ENCODE measurements at regions not wholly inside any gene's neighbourhood (a gene's known extent, or its start where the extent isn't known, plus 50 kb on each side); places are given as distances from the start of the nearest gene placed in this dataset.
"Not testable (repeated sequence)": the region's sequence is repeated elsewhere in the genome, so short reads cannot be mapped to it uniquely, and the experiment has no call there.

DNA sequence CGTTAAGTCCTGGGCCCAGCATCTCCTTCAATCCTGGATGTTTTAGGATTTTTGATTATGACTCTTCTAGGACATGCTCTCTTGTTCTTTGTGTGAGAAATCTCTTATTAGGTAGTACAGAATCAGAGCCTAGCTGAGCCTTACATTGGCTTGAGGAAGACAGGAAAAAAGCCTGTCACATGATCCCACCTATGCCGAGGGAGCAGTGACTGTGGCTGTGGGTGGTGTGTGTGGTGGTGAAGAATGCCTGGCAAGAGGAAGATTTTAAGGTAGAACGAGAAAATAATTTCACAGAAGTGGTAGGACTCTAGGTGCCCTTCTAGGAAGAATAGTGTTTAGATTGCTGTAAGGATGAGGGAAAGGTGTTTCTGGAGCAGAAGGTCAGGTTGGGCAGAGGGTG is 449.5 kb upstream of the PROX1 start:
- no peak for ATAC-seq
- TF ChIP-seq, protein P1, sequence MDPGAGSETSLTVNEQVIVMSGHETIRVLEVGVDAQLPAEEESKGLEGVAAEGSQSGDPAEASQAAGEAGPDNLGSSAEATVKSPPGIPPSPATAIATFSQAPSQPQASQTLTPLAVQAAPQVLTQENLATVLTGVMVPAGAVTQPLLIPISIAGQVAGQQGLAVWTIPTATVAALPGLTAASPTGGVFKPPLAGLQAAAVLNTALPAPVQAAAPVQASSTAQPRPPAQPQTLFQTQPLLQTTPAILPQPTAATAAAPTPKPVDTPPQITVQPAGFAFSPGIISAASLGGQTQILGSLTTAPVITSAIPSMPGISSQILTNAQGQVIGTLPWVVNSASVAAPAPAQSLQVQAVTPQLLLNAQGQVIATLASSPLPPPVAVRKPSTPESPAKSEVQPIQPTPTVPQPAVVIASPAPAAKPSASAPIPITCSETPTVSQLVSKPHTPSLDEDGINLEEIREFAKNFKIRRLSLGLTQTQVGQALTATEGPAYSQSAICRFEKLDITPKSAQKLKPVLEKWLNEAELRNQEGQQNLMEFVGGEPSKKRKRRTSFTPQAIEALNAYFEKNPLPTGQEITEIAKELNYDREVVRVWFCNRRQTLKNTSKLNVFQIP (CRISPR knock-in tag; IDR thresholded peaks at IDR 0.05; ENCODE audit: borderline replicate concordance, low read depth): no peak
- TF ChIP-seq, protein P2, sequence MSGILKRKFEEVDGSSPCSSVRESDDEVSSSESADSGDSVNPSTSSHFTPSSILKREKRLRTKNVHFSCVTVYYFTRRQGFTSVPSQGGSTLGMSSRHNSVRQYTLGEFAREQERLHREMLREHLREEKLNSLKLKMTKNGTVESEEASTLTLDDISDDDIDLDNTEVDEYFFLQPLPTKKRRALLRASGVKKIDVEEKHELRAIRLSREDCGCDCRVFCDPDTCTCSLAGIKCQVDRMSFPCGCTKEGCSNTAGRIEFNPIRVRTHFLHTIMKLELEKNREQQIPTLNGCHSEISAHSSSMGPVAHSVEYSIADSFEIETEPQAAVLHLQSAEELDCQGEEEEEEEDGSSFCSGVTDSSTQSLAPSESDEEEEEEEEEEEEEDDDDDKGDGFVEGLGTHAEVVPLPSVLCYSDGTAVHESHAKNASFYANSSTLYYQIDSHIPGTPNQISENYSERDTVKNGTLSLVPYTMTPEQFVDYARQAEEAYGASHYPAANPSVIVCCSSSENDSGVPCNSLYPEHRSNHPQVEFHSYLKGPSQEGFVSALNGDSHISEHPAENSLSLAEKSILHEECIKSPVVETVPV (CRISPR knock-in tag; IDR thresholded peaks at IDR 0.05): no peak
- no peak for TF ChIP-seq ZFP3 (CRISPR knock-in tag; IDR thresholded peaks at IDR 0.05)
- no peak for TF ChIP-seq ISL1 (CRISPR knock-in tag; IDR thresholded peaks at IDR 0.05)
- no peak for TF ChIP-seq SNAI2 (CRISPR knock-in tag; IDR thresholded peaks at IDR 0.05)
- no peak for TF ChIP-seq ZNF70 (CRISPR knock-in tag; IDR thresholded peaks at IDR 0.05)
- TF ChIP-seq, protein P3, sequence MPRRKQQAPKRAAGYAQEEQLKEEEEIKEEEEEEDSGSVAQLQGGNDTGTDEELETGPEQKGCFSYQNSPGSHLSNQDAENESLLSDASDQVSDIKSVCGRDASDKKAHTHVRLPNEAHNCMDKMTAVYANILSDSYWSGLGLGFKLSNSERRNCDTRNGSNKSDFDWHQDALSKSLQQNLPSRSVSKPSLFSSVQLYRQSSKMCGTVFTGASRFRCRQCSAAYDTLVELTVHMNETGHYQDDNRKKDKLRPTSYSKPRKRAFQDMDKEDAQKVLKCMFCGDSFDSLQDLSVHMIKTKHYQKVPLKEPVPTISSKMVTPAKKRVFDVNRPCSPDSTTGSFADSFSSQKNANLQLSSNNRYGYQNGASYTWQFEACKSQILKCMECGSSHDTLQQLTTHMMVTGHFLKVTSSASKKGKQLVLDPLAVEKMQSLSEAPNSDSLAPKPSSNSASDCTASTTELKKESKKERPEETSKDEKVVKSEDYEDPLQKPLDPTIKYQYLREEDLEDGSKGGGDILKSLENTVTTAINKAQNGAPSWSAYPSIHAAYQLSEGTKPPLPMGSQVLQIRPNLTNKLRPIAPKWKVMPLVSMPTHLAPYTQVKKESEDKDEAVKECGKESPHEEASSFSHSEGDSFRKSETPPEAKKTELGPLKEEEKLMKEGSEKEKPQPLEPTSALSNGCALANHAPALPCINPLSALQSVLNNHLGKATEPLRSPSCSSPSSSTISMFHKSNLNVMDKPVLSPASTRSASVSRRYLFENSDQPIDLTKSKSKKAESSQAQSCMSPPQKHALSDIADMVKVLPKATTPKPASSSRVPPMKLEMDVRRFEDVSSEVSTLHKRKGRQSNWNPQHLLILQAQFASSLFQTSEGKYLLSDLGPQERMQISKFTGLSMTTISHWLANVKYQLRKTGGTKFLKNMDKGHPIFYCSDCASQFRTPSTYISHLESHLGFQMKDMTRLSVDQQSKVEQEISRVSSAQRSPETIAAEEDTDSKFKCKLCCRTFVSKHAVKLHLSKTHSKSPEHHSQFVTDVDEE (CRISPR knock-in tag; IDR thresholded peaks at IDR 0.05): no peak
- TF ChIP-seq TCF4 (CRISPR knock-in tag; IDR thresholded peaks at IDR 0.05; ENCODE audit: borderline replicate concordance): no peak
- TF ChIP-seq BACH2 (CRISPR knock-in tag; IDR thresholded peaks at IDR 0.05; ENCODE audit: borderline replicate concordance): no peak
- TF ChIP-seq CSDC2 (CRISPR knock-in tag; IDR thresholded peaks at IDR 0.05): no peak
- TF ChIP-seq ARNTL (CRISPR knock-in tag; IDR thresholded peaks at IDR 0.05; ENCODE audit: borderline replicate concordance, low read depth): no peak
- no peak for TF ChIP-seq ESRRG (CRISPR knock-in tag; IDR thresholded peaks at IDR 0.05)
- TF ChIP-seq PPARA (CRISPR knock-in tag; IDR thresholded peaks at IDR 0.05; ENCODE audit: borderline replicate concordance): no peak

DNA sequence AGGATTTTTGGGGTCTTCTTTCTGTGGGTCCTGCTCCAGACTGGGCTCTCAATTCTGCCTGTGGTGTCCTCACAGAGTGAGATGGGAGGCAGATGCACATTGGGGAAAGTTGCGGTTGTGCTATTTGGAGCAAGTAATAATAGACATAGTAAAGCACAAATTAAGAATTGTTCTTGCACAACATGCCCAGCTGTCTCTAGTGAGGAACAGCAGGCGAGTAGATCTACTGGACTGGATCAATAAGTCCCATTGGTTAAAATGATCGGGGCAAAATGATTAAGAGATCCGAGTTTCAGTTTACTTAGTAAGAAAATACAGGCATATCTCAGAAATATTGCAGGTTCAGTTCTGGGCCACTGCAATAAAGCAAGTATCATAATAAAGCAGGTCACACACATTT is 448.3 kb upstream of the PROX1 start:
- TF ChIP-seq OSR1 (CRISPR knock-in tag; IDR thresholded peaks at IDR 0.05) (no peak), ZNF70 (CRISPR knock-in tag; IDR thresholded peaks at IDR 0.05) (no peak), TOX (CRISPR knock-in tag; IDR thresholded peaks at IDR 0.05; ENCODE audit: borderline replicate concordance) (no peak), ZC3H10 (CRISPR knock-in tag; IDR thresholded peaks at IDR 0.05) (no peak), PPARA (CRISPR knock-in tag; IDR thresholded peaks at IDR 0.05; ENCODE audit: borderline replicate concordance) (no peak), ZFP3 (CRISPR knock-in tag; IDR thresholded peaks at IDR 0.05) (no peak), BACH2 (CRISPR knock-in tag; IDR thresholded peaks at IDR 0.05; ENCODE audit: borderline replicate concordance) (no peak), GLIS3 (CRISPR knock-in tag; IDR thresholded peaks at IDR 0.05) (no peak), ISL1 (CRISPR knock-in tag; IDR thresholded peaks at IDR 0.05) (no peak)
- TF ChIP-seq, protein P4, sequence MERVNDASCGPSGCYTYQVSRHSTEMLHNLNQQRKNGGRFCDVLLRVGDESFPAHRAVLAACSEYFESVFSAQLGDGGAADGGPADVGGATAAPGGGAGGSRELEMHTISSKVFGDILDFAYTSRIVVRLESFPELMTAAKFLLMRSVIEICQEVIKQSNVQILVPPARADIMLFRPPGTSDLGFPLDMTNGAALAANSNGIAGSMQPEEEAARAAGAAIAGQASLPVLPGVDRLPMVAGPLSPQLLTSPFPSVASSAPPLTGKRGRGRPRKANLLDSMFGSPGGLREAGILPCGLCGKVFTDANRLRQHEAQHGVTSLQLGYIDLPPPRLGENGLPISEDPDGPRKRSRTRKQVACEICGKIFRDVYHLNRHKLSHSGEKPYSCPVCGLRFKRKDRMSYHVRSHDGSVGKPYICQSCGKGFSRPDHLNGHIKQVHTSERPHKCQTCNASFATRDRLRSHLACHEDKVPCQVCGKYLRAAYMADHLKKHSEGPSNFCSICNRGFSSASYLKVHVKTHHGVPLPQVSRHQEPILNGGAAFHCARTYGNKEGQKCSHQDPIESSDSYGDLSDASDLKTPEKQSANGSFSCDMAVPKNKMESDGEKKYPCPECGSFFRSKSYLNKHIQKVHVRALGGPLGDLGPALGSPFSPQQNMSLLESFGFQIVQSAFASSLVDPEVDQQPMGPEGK (CRISPR knock-in tag; IDR thresholded peaks at IDR 0.05; ENCODE audit: borderline replicate concordance): no peak
- ATAC-seq: no peak

DNA sequence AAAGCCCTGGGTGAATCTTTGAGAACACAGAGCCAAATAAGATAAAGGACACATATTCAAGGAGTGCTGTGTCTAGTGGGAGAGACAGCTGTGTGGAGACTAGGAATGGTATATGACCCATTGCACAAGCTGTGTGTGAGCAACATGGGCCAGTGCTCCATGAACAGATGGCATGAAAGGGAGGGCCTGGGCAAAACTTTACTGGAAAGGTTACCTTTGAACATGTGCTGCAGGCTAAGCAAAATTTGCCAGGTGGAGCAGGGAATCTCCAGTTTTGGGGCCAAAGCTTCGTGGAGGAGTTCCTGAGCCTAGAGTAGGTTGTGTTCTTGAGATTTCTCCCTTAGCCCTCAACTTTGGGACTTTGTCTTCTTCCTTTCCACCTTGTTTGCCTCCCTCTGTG is 446.1 kb upstream of the PROX1 start:
- no peak for ATAC-seq
- TF ChIP-seq BACH2 (CRISPR knock-in tag; IDR thresholded peaks at IDR 0.05; ENCODE audit: borderline replicate concordance): no peak
- TF ChIP-seq ARNTL (CRISPR knock-in tag; IDR thresholded peaks at IDR 0.05; ENCODE audit: borderline replicate concordance, low read depth): no peak
- no peak for TF ChIP-seq ZC3H10 (CRISPR knock-in tag; IDR thresholded peaks at IDR 0.05)
- no peak for TF ChIP-seq TOX (CRISPR knock-in tag; IDR thresholded peaks at IDR 0.05; ENCODE audit: borderline replicate concordance)
- no peak for TF ChIP-seq ZNF8 (CRISPR knock-in tag; IDR thresholded peaks at IDR 0.05)
- TF ChIP-seq PPARA (CRISPR knock-in tag; IDR thresholded peaks at IDR 0.05; ENCODE audit: borderline replicate concordance): no peak
- TF ChIP-seq, protein P1 (CRISPR knock-in tag; IDR thresholded peaks at IDR 0.05; ENCODE audit: borderline replicate concordance, low read depth): no peak
- no peak for TF ChIP-seq RARB (CRISPR knock-in tag; IDR thresholded peaks at IDR 0.05)
- TF ChIP-seq ISL1 (CRISPR knock-in tag; IDR thresholded peaks at IDR 0.05): no peak

DNA sequence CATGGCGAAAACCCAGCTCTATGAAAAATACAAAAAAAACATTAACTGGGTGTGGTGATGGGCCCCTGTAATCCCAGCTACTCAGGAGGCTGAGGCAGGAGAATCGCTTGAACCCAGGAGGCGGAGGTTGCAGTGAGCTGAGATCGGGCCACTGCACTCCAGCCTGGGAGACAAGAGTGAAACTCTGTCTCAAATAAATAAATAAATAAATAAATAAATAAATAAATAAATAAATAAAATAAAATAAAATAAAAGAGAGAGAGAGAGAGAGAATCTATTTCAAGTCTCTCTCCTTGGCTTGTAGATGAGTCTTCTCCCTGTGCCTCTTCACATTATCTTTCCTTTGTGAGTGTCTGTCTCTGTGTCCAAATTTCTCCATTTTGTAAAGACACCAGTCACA is 442.6 kb upstream of the PROX1 start:
- not testable (repeated sequence) for ATAC-seq

Measured in SK-N-SH treated with all-trans-retinoic acid at 6 μM for 48 hours (cell line).